ENCODE measurements at regions not wholly inside any gene's neighbourhood (a gene's known extent, or its start where the extent isn't known, plus 50 kb on each side); places are given as distances from the start of the nearest gene placed in this dataset.

DNA sequence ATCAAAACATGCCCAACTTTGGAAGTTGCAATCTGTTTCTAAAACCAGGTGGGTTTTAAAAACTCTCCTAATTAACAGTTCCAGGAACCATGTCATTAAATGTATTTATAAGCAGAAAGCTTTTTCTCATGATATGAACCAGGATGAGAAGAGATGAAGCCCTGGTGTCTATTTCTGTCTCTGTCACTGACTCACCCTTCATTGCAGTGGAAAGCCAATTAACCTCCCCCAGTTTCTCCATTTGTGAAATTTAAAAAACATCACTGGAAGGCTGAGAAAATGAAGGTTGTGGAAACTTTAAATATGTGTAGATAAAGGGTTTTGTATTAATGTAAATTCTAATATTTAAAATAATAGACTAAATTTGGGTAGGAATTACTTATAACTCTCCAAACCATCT lies 1088.0 kb downstream of the SORCS1 start:
- H2AFZ ChIP-seq (ENCODE audit: control insufficient read depth, low read length) = no peak overlapping the region
- H3K9me3 ChIP-seq (ENCODE audit: control insufficient read depth, low read depth, low read length) = no peaks in the 10 kb centered on the region
- DNase-seq (ENCODE audit: low read depth, low spot score) (no peak), FAIRE-seq (no peak)
- TF ChIP-seq, protein P1, sequence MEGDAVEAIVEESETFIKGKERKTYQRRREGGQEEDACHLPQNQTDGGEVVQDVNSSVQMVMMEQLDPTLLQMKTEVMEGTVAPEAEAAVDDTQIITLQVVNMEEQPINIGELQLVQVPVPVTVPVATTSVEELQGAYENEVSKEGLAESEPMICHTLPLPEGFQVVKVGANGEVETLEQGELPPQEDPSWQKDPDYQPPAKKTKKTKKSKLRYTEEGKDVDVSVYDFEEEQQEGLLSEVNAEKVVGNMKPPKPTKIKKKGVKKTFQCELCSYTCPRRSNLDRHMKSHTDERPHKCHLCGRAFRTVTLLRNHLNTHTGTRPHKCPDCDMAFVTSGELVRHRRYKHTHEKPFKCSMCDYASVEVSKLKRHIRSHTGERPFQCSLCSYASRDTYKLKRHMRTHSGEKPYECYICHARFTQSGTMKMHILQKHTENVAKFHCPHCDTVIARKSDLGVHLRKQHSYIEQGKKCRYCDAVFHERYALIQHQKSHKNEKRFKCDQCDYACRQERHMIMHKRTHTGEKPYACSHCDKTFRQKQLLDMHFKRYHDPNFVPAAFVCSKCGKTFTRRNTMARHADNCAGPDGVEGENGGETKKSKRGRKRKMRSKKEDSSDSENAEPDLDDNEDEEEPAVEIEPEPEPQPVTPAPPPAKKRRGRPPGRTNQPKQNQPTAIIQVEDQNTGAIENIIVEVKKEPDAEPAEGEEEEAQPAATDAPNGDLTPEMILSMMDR (optimal IDR thresholded peaks at IDR 0.05 in 1 of 3, IDR thresholded peaks at IDR 0.05 in 1 of 3, conservative IDR thresholded peaks at IDR 0.05 in 1 of 3; ENCODE audit: extremely low read depth in 1 of 3, insufficient read depth in 2 of 3, low read length in 3 of 3) = no peak
- no peak for TF ChIP-seq EZH2 (IDR thresholded peaks at IDR 0.05; ENCODE audit: low read length)
- no peaks in the 10 kb centered on the region for H3K36me3 ChIP-seq (ENCODE audit: control insufficient read depth in 2 of 2, extremely low read depth in 1 of 2, insufficient read depth in 2 of 2, low read length in 2 of 2)
- dilution Hi-C loops (cut with MboI; ENCODE audit: extremely low pct_ligation_motif_present, low sequenced_read_pairs) = no loop called here
- H4K20me1 ChIP-seq (ENCODE audit: control insufficient read depth, extremely low read depth, insufficient read depth, low read length) = no peaks in the 10 kb centered on the region
- no peaks in the 10 kb centered on the region for H3K9me1 ChIP-seq (ENCODE audit: control insufficient read depth, extremely low read depth, insufficient read depth, low read length)
- no peak overlapping the region for H3K4me2 ChIP-seq (ENCODE audit: control insufficient read depth, extremely low read depth, insufficient read depth, low read depth, low read length)
- H3K27me3 ChIP-seq (ENCODE audit: control insufficient read depth, extremely low read depth, insufficient read depth, low read length) = no peaks in the 10 kb centered on the region
- H3K79me2 ChIP-seq (ENCODE audit: control insufficient read depth, insufficient read depth, low read length) = no peaks in the 10 kb centered on the region
- H3K27ac ChIP-seq (ENCODE audit: control insufficient read depth, insufficient read depth, low read length) = no peak overlapping the region
- no peak overlapping the region for H3K4me3 ChIP-seq (ENCODE audit: control insufficient read depth in 2 of 3, extremely low read depth in 1 of 3, insufficient read depth in 2 of 3, low read depth in 1 of 3, low read length in 3 of 3)
- H3K4me1 ChIP-seq (ENCODE audit: control insufficient read depth, extremely low read depth, insufficient read depth, low read length) = no peaks in the 10 kb centered on the region
- H3K9ac ChIP-seq (ENCODE audit: control insufficient read depth, extremely low read depth, insufficient read depth, low read length) = no peak overlapping the region

DNA sequence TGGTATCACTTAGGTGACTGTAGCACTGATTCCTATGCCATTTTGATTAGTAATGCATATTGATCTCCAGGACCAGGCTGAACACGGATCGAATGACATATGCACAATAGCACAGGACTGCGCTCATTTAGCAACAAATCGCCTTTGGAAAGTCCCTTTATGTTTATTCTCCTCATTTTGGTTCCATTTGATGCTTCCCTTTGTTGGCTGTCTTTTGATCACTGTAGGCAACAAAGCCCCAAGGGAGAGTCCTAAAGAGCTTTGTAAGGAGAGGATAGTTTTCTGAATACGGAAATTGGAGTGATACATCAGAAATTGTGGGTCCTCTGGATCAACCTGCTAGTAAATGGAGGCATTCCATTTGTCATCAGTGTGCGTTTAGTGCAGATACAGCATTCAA lies 1111.4 kb downstream of the SORCS1 start:
- no peak for FAIRE-seq

More for the DNA sequence above, 1111.4 kb downstream of the SORCS1 start:
- no peak for DNase-seq (ENCODE audit: low read depth, low spot score)
- no peaks in the 10 kb centered on the region for H3K27me3 ChIP-seq (ENCODE audit: control insufficient read depth, extremely low read depth, insufficient read depth, low read length)
- no peak overlapping the region for H2AFZ ChIP-seq (ENCODE audit: control insufficient read depth, low read length)
- H3K9ac ChIP-seq (ENCODE audit: control insufficient read depth, extremely low read depth, insufficient read depth, low read length) = no peak overlapping the region
- no peaks in the 10 kb centered on the region for H3K9me1 ChIP-seq (ENCODE audit: control insufficient read depth, extremely low read depth, insufficient read depth, low read length)
- H3K36me3 ChIP-seq (ENCODE audit: control insufficient read depth in 2 of 2, extremely low read depth in 1 of 2, insufficient read depth in 2 of 2, low read length in 2 of 2) = no peaks in the 10 kb centered on the region
- no peaks in the 10 kb centered on the region for H3K4me1 ChIP-seq (ENCODE audit: control insufficient read depth, extremely low read depth, insufficient read depth, low read length)
- dilution Hi-C loops (cut with MboI; ENCODE audit: extremely low pct_ligation_motif_present, low sequenced_read_pairs) = no loop called here
- no peaks in the 10 kb centered on the region for H3K79me2 ChIP-seq (ENCODE audit: control insufficient read depth, insufficient read depth, low read length)
- TF ChIP-seq, protein P1 (optimal IDR thresholded peaks at IDR 0.05 in 1 of 3, IDR thresholded peaks at IDR 0.05 in 1 of 3, conservative IDR thresholded peaks at IDR 0.05 in 1 of 3; ENCODE audit: extremely low read depth in 1 of 3, insufficient read depth in 2 of 3, low read length in 3 of 3) = no peak
- H3K4me2 ChIP-seq (ENCODE audit: control insufficient read depth, extremely low read depth, insufficient read depth, low read depth, low read length) = no peak overlapping the region
- H3K9me3 ChIP-seq (ENCODE audit: control insufficient read depth, low read depth, low read length) = no peaks in the 10 kb centered on the region
- no peaks in the 10 kb centered on the region for H4K20me1 ChIP-seq (ENCODE audit: control insufficient read depth, extremely low read depth, insufficient read depth, low read length)
- no peak overlapping the region for H3K4me3 ChIP-seq (ENCODE audit: control insufficient read depth in 2 of 3, extremely low read depth in 1 of 3, insufficient read depth in 2 of 3, low read depth in 1 of 3, low read length in 3 of 3)
- H3K27ac ChIP-seq (ENCODE audit: control insufficient read depth, insufficient read depth, low read length) = no peak overlapping the region

Measured in keratinocyte (primary cell).